ENCODE measurements at regions not wholly inside any gene's neighbourhood (a gene's known extent, or its start where the extent isn't known, plus 50 kb on each side); places are given as distances from the start of the nearest gene placed in this dataset.

GRCh38 chr7:131105799-131106680 is 221.6 kb upstream of the MKLN1 start (continued):
- TF ChIP-seq INSM2 (tag by site-specific recombination; IDR thresholded peaks at IDR 0.05) (no peak), GLIS2 (tag by site-specific recombination; IDR thresholded peaks at IDR 0.05) (peak; percentile 98), ZNF302 (tag by site-specific recombination; IDR thresholded peaks at IDR 0.05; ENCODE audit: low read depth) (no peak), ZNF26 (tag by site-specific recombination; IDR thresholded peaks at IDR 0.05) (no peak), ZNF140 (tag by site-specific recombination; IDR thresholded peaks at IDR 0.05) (no peak), YY2 (tag by site-specific recombination; IDR thresholded peaks at IDR 0.05) (no peak), ZNF580 (tag by site-specific recombination; IDR thresholded peaks at IDR 0.05) (no peak), HOXC10 (CRISPR knock-in tag; IDR thresholded peaks at IDR 0.05) (no peak), ZNF433 (tag by site-specific recombination; IDR thresholded peaks at IDR 0.05; ENCODE audit: low read depth) (no peak), ZNF677 (tag by site-specific recombination; IDR thresholded peaks at IDR 0.05) (0 out of 2 replicates have a peak, but pooled peaks have one; percentile 7), ZNF837 (tag by site-specific recombination; IDR thresholded peaks at IDR 0.05) (no peak), ZNF132 (tag by site-specific recombination; IDR thresholded peaks at IDR 0.05; ENCODE audit: borderline replicate concordance) (no peak), ZNF510 (tag by site-specific recombination; IDR thresholded peaks at IDR 0.05; ENCODE audit: insufficient replicate concordance) (no peak), ZNF560 (tag by site-specific recombination; IDR thresholded peaks at IDR 0.05; ENCODE audit: borderline replicate concordance) (no peak), ZBTB7A (tag by site-specific recombination; IDR thresholded peaks at IDR 0.05; ENCODE audit: low read depth) (peak; percentile 65; the same call in 1 of the 2 replicates), ZNF239 (tag by site-specific recombination; IDR thresholded peaks at IDR 0.05) (no peak), ZNF10 (tag by site-specific recombination; IDR thresholded peaks at IDR 0.05) (no peak), TSHZ1 (tag by site-specific recombination; IDR thresholded peaks at IDR 0.05; ENCODE audit: borderline replicate concordance) (no peak), ZFHX2 (tag by site-specific recombination; conservative IDR thresholded peaks at IDR 0.05) (peak; percentile 95), GFI1B (tag by site-specific recombination; IDR thresholded peaks at IDR 0.05) (no peak), ZBTB48 (tag by site-specific recombination; IDR thresholded peaks at IDR 0.05) (peak; percentile 91), ZNF549 (tag by site-specific recombination; IDR thresholded peaks at IDR 0.05) (no peak), ZNF19 (tag by site-specific recombination; IDR thresholded peaks at IDR 0.05; ENCODE audit: low read depth) (no peak), ZNF660 (tag by site-specific recombination; IDR thresholded peaks at IDR 0.05) (peak; percentile 20; the same call in 1 of the 2 replicates), ZNF324 (tag by site-specific recombination; IDR thresholded peaks at IDR 0.05) (no peak), ZNF555 (tag by site-specific recombination; conservative IDR thresholded peaks at IDR 0.05) (no peak), HOXA7 (CRISPR knock-in tag; IDR thresholded peaks at IDR 0.05; ENCODE audit: borderline replicate concordance) (no peak), MZF1 (tag by site-specific recombination; IDR thresholded peaks at IDR 0.05; ENCODE audit: borderline replicate concordance) (no peak), ZNF747 (tag by site-specific recombination; IDR thresholded peaks at IDR 0.05) (no peak), ELK4 (IDR thresholded peaks at IDR 0.05; ENCODE audit: borderline replicate concordance, low read depth, low read length) (no peak), ZNF530 (tag by site-specific recombination; IDR thresholded peaks at IDR 0.05; ENCODE audit: low read depth) (no peak), KLF7 (tag by site-specific recombination; IDR thresholded peaks at IDR 0.05; ENCODE audit: borderline replicate concordance) (no peak; the same call in 1 of the 2 replicates)

Data from HEK293 (cell line).